ENCODE measurements at regions not wholly inside any gene's neighbourhood (a gene's known extent, or its start where the extent isn't known, plus 50 kb on each side); places are given as distances from the start of the nearest gene placed in this dataset.
"Not testable (repeated sequence)": the region's sequence is repeated elsewhere in the genome, so short reads cannot be mapped to it uniquely, and the experiment has no call there.

GRCh38 chr15:85196697-85197096 lies 183.7 kb upstream of the AKAP13 start:
- DNase-seq (ENCODE audit: low read depth in 1 of 2, low spot score in 1 of 2), result not testable (repeated sequence)

- not testable (repeated sequence) for DNase-seq (ENCODE audit: low read depth in 1 of 2, low spot score in 1 of 2)
These were observed 182.8 kb upstream of the AKAP13 start for GRCh38 chr15:85197582-85197981.

DNA sequence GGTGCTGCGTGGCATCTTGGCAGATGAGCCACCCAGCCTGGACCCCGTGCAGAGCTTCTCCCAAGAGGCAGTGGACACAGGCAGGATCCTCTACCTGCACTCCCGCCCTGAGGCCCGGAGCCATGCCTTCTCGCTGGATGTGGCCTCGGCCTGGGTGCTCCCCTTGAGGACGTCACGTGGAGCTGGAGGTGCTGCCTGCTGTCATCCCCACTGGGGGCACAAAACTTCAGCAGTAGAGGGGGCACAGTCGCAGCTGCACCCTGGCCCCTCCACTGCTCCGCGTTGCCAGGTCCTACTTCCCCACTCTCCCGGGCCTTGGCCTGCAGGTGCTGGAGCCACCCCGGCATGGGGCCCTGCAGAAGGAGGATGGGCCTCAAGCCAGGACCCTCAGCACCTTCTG lies 182.0 kb upstream of the AKAP13 start:
- not testable (repeated sequence) for DNase-seq (ENCODE audit: low read depth in 1 of 2, low spot score in 1 of 2)

- DNase-seq (ENCODE audit: low read depth in 1 of 2, low spot score in 1 of 2), result not testable (repeated sequence)
These were observed 180.2 kb upstream of the AKAP13 start for GRCh38 chr15:85200215-85200614.

GRCh38 chr15:85201118-85201793 lies 179.1 kb upstream of the AKAP13 start:
- DNase-seq (ENCODE audit: low read depth in 1 of 2, low spot score in 1 of 2), result not testable (repeated sequence)

GRCh38 chr15:85204481-85204880 lies 175.9 kb upstream of the AKAP13 start:
- DNase-seq (ENCODE audit: low read depth in 1 of 2, low spot score in 1 of 2), result not testable (repeated sequence)

DNA sequence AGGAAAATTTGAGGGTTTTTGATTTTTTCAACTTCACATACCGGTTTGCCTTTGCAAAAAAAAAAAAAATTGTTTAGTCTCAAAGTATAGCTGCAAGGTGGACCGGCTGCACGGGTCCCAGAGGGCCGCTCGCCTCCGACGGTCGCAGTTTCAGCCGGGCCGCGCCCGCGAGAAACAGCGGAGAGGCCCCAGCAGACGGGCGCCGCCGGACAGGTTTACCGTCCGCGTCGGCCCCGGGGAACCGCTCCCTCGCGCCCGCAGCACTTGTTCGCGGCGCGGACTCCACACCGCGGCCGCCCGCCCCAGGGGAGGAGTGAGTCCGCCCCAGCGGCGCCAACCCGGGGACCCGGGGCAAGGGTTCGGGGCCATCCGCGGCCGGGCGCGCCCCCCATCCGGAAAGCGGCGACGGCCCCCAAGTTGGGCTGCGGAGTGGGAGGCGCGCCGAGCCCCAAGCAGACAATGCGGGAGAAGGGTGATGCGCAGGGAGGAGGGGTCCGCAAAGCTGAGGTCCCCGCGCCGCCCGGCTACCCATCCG lies 146.5 kb upstream of the AKAP13 start:
- not testable (repeated sequence) for DNase-seq (ENCODE audit: low read depth in 1 of 2, low spot score in 1 of 2)

GRCh38 chr15:85234450-85235196 lies 145.8 kb upstream of the AKAP13 start:
- DNase-seq (ENCODE audit: low read depth in 1 of 2, low spot score in 1 of 2), result not testable (repeated sequence)

DNA sequence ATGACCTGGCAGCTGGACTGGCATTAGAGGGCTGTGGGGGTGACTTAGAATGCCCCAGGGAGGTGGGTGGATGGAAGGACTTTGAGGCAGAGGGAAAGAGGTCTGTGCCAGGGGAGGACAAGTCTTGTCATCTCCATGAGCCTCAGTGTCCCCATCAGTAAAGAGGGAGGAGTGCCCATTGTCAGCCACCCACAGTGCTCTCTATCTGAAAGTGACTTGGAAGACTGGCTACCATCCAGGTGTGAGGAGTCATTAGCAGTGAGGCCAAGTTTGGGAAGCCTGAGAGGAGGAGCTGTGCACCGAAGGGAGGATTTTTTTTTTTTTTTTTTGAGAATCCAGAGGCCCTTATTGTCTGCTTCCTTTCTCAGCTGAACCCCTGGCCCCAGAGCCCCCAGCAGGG lies 136.3 kb upstream of the AKAP13 start:
- DNase-seq (ENCODE audit: low read depth in 1 of 2, low spot score in 1 of 2), result not testable (repeated sequence)

DNA sequence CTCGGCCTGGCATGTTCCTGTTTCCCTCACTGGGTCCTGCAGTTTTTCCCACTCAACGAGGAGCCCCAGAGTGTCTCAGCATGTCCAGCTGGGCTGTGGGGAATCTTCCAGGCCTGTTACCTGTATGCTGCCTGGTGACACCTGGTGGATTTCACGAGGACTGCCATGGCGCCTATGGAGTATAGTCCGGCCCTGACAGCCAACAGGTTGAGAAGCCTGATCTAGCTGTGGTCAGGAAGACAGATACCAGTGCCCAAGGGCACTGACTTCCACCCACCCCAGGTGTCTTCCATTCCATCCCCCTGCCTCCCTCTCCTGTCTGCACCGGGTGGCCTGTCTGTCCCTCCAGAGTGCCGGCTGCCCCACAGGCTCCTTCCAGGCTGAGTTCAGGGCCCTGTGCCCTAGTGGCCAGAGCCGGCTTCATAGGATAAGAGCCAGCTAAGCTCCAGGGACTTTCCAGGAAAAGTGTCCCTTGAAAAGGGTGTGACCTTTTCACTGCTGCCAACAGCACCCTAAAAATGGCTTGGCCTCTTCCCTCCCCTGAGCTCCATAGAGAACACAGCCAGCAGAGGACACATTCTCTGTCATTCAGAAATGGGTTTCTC lies 129.4 kb upstream of the AKAP13 start:
- DNase-seq (ENCODE audit: low read depth in 1 of 2, low spot score in 1 of 2), result not testable (repeated sequence)

GRCh38 chr15:85253196-85253915 lies 127.0 kb upstream of the AKAP13 start:
- not testable (repeated sequence) for DNase-seq (ENCODE audit: low read depth in 1 of 2, low spot score in 1 of 2)

DNA sequence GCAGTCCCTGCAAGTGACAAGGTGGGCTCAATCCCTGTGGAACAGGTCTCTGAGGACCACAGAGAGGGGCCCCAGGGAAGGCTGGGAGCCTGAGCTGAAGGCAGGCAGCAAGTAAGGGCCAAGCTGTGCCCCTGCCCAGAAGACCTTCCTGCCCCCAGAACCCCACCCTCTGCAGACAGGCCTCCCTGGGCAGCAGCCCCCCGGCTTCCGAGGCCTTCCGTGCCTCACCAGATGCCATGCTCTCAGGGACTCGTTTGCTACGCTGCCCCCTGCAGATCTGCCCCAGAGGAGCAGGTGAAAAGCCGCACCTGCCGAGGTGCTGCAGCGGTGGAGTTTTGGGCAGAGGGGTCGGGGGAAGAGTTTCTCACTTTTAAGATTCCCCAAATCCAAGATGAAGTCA lies 125.4 kb upstream of the AKAP13 start:
- DNase-seq (ENCODE audit: low read depth in 1 of 2, low spot score in 1 of 2), result not testable (repeated sequence)

- not testable (repeated sequence) for DNase-seq (ENCODE audit: low read depth in 1 of 2, low spot score in 1 of 2)
These were observed 124.9 kb upstream of the AKAP13 start for GRCh38 chr15:85255502-85255901.

- not testable (repeated sequence) for DNase-seq (ENCODE audit: low read depth in 1 of 2, low spot score in 1 of 2)
These were observed 124.1 kb upstream of the AKAP13 start for GRCh38 chr15:85256009-85256997.

DNA sequence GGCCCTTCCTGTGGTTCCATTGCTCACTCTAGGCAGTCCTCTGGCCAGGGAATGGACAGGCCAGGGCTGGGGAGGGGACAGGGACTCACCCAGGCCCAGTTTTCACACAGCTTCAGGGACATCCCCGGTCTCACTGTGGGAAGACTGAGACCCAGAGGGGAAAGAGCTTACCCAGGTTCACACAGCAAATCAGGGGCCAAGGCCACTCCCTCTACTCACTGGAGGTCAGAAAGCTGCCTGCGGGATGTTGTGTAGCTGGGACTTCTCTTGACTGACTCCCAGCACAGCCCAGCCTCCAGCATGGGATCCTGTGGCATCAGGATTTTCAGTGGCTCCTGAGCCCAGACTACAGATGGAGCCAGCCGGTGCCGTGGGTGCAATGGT lies 122.3 kb upstream of the AKAP13 start:
- not testable (repeated sequence) for DNase-seq (ENCODE audit: low read depth in 1 of 2, low spot score in 1 of 2)

GRCh38 chr15:85258559-85259209 lies 121.7 kb upstream of the AKAP13 start:
- DNase-seq (ENCODE audit: low read depth in 1 of 2, low spot score in 1 of 2), result not testable (repeated sequence)

DNA sequence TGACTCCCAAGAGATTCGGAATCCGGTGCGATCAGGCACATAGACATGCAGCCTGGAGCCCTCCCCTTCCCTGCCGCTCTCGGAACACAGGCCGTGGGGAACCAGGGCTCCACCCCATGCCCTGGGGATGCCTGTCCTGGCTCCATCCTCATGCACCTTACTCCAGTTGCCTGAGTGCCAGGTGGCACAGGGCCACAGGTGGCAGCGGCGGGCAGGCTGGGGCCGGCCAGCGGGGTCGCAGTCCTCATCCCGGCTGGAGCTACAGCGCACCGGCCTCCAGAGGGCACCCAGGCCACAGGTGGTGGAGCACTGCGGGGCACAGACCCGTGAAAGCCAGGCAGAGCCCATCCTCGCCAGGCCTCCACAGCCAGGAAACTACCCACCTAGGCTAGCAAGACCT lies 119.9 kb upstream of the AKAP13 start:
- DNase-seq (ENCODE audit: low read depth in 1 of 2, low spot score in 1 of 2), result not testable (repeated sequence)

GRCh38 chr15:85262461-85263055 lies 117.8 kb upstream of the AKAP13 start:
- DNase-seq (ENCODE audit: low read depth in 1 of 2, low spot score in 1 of 2), result not testable (repeated sequence)

- DNase-seq (ENCODE audit: low read depth in 1 of 2, low spot score in 1 of 2), result not testable (repeated sequence)
These were observed 116.5 kb upstream of the AKAP13 start for GRCh38 chr15:85263842-85264440.

All from activated T-helper 1 cell treated with anti-CD3 and anti-CD28 coated beads, Interleukin-2, amount 50 U/mL, for 16 hours (primary cell).